ENCODE measurements at regions not wholly inside any gene's neighbourhood (a gene's known extent, or its start where the extent isn't known, plus 50 kb on each side); places are given as distances from the start of the nearest gene placed in this dataset.

- Mint-ChIP-seq H3K36me3 (ENCODE audit: low read depth) (no peaks in the 10 kb centered on the region), H3K27me3 (ENCODE audit: insufficient read depth) (no peaks in the 10 kb centered on the region), H3K9me3 (no peaks in the 10 kb centered on the region), H3K27ac (peak overlapping the region; percentile 14), H3K4me1 (peaks cover 14% of the 10 kb centered on the region), H3K4me3 (no peak overlapping the region)
- peaks cover 16% of the 10 kb centered on the region for H3K27me3 ChIP-seq (ENCODE audit: control insufficient read depth, insufficient read depth, low read length, poor library complexity, severe bottlenecking)
- no peak overlapping the region for H3K4me3 ChIP-seq (ENCODE audit: low read length)
- TF ChIP-seq, protein P1, sequence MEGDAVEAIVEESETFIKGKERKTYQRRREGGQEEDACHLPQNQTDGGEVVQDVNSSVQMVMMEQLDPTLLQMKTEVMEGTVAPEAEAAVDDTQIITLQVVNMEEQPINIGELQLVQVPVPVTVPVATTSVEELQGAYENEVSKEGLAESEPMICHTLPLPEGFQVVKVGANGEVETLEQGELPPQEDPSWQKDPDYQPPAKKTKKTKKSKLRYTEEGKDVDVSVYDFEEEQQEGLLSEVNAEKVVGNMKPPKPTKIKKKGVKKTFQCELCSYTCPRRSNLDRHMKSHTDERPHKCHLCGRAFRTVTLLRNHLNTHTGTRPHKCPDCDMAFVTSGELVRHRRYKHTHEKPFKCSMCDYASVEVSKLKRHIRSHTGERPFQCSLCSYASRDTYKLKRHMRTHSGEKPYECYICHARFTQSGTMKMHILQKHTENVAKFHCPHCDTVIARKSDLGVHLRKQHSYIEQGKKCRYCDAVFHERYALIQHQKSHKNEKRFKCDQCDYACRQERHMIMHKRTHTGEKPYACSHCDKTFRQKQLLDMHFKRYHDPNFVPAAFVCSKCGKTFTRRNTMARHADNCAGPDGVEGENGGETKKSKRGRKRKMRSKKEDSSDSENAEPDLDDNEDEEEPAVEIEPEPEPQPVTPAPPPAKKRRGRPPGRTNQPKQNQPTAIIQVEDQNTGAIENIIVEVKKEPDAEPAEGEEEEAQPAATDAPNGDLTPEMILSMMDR (conservative IDR thresholded peaks at IDR 0.05) = peak; percentile 35
- DNase-seq = peak; percentile 44
- H3K9me3 ChIP-seq (ENCODE audit: control insufficient read depth, low read length) = no peaks in the 10 kb centered on the region
- H3K36me3 ChIP-seq (ENCODE audit: control insufficient read depth, insufficient read depth, low read length) = no peaks in the 10 kb centered on the region
- no peaks in the 10 kb centered on the region for H3K4me1 ChIP-seq (ENCODE audit: control insufficient read depth, insufficient read depth, low read length)
- H3K9ac ChIP-seq (ENCODE audit: extremely low read depth, low read length, poor library complexity, severe bottlenecking) = no peak overlapping the region
- H3K27ac ChIP-seq (ENCODE audit: low read depth, low read length) = peak overlapping the region; percentile 38
These were observed 448.6 kb upstream of the GOLIM4 start for GRCh38 chr3:168544097-168544957.

GRCh38 chr3:168540726-168541125 is 445.0 kb upstream of the GOLIM4 start:
- H3K9me3 ChIP-seq (ENCODE audit: control insufficient read depth, low read length) = no peaks in the 10 kb centered on the region
- no peaks in the 10 kb centered on the region for H3K27me3 ChIP-seq (ENCODE audit: control insufficient read depth, insufficient read depth, low read length, poor library complexity, severe bottlenecking)
- no peak for DNase-seq
- WGBS, 2 experiments (ENCODE audit: insufficient coverage in 1 of 2, insufficient read length in 1 of 2) = 75 to 79% methylated on average over 1 of the region's 2 CpGs
- Mint-ChIP-seq H3K36me3 (ENCODE audit: low read depth) (no peaks in the 10 kb centered on the region), H3K27me3 (ENCODE audit: insufficient read depth) (no peaks in the 10 kb centered on the region), H3K4me1 (peaks cover 8% of the 10 kb centered on the region), H3K27ac (no peak overlapping the region), H3K4me3 (no peak overlapping the region), H3K9me3 (no peaks in the 10 kb centered on the region)
- TF ChIP-seq, protein P1 (conservative IDR thresholded peaks at IDR 0.05) = no peak
- no peak overlapping the region for H3K9ac ChIP-seq (ENCODE audit: extremely low read depth, low read length, poor library complexity, severe bottlenecking)
- H3K4me1 ChIP-seq (ENCODE audit: control insufficient read depth, insufficient read depth, low read length) = no peaks in the 10 kb centered on the region
- no peaks in the 10 kb centered on the region for H3K36me3 ChIP-seq (ENCODE audit: control insufficient read depth, insufficient read depth, low read length)
- H3K4me3 ChIP-seq (ENCODE audit: low read length) = no peak overlapping the region
- no peak overlapping the region for H3K27ac ChIP-seq (ENCODE audit: low read depth, low read length)

DNA sequence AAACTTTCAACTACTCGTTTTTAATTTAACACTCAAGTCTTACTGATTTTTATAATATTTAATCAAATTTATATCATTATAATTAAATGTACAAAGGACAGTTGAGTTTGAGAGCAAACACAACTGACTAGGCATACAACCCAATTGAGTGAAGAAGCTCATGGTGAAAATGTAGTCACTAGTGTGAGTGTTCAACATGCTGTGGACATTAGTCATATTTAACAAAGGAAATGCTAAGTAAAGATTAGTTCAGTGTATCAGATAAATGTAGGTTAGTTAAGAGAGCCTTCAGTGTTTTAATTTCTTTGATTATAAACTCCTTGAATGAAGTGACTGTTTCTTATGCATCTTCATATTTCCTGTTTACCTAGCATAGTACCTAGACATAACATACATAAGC is 444.2 kb upstream of the GOLIM4 start:
- Histone ChIP-seq H3K4me1 (ENCODE audit: control insufficient read depth, insufficient read depth, low read length) (no peaks in the 10 kb centered on the region), H3K9me3 (ENCODE audit: control insufficient read depth, low read length) (no peaks in the 10 kb centered on the region), H3K27me3 (ENCODE audit: control insufficient read depth, insufficient read depth, low read length, poor library complexity, severe bottlenecking) (no peaks in the 10 kb centered on the region), H3K9ac (ENCODE audit: extremely low read depth, low read length, poor library complexity, severe bottlenecking) (no peak overlapping the region), H3K36me3 (ENCODE audit: control insufficient read depth, insufficient read depth, low read length) (no peaks in the 10 kb centered on the region), H3K4me3 (ENCODE audit: low read length) (no peak overlapping the region), H3K27ac (ENCODE audit: low read depth, low read length) (no peak overlapping the region)
- H3K36me3 Mint-ChIP-seq (ENCODE audit: low read depth) = no peaks in the 10 kb centered on the region
- H3K27me3 Mint-ChIP-seq (ENCODE audit: insufficient read depth) = no peaks in the 10 kb centered on the region
- H3K4me1 Mint-ChIP-seq = peaks cover 6% of the 10 kb centered on the region
- TF ChIP-seq, protein P1 (conservative IDR thresholded peaks at IDR 0.05) = no peak
- no peak overlapping the region for H3K27ac Mint-ChIP-seq
- H3K4me3 Mint-ChIP-seq = no peak overlapping the region
- no peak for DNase-seq
- no peaks in the 10 kb centered on the region for H3K9me3 Mint-ChIP-seq
- 100% methylated on average over 1 of the region's 1 CpG; no CpG with 5 or more reads in 1 of the 2 experiments for WGBS, 2 experiments (ENCODE audit: insufficient coverage in 1 of 2, insufficient read length in 1 of 2)

All from endodermal cell (in vitro differentiated cells).